ENCODE measurements at regions not wholly inside any gene's neighbourhood (a gene's known extent, or its start where the extent isn't known, plus 50 kb on each side); places are given as distances from the start of the nearest gene placed in this dataset.

- TF ChIP-seq POLR2AphosphoS5 (IDR thresholded peaks at IDR 0.05; ENCODE audit: borderline replicate concordance, low read depth, low read length) (no peak), EZH2 (IDR thresholded peaks at IDR 0.05) (no peak)
Measured at GRCh38 chr3:4195006-4195405, 108.2 kb upstream of the SETMAR start.
